ENCODE measurements at regions not wholly inside any gene's neighbourhood (a gene's known extent, or its start where the extent isn't known, plus 50 kb on each side); places are given as distances from the start of the nearest gene placed in this dataset.

DNA sequence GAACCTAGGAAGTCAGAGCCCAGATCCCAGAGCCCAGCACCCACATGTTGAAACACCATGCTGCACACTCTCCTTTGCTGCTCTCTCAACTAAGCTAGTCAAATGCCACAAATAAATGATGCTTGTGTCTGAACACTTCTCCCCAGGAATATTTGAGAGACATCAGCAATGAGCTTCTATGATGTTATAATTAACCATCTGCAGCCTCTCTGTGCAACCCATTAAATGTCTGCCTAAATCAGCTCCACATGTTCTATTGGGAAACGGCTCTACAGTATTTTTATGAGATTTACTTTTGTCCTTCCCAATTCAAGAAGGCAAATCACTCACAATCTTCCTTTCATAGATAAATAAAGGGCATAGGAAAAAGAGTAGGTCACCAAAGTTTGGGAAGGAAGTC lies 266.8 kb upstream of the PARD3B start:
- TF ChIP-seq CTCF (IDR thresholded peaks at IDR 0.05), result no peak
- no peak for TF ChIP-seq POLR2A (IDR thresholded peaks at IDR 0.05)
